Activated CD4-positive, CD25-positive, alpha-beta regulatory T cell treated with anti-CD3 and anti-CD28 coated beads, Interleukin-2, amount 50 U/mL, for 24 hours (primary cell): ENCODE measurements at regions not wholly inside any gene's neighbourhood (a gene's known extent, or its start where the extent isn't known, plus 50 kb on each side); places are given as distances from the start of the nearest gene placed in this dataset.

Source experiments
- ATAC-seq, 2 donors: fragments of 150-1000 bp; cut with Tn5 transposase; one replicate each; pipeline ENCODE4 v1.10.0; 2021; ENCODE audit warnings: mild to moderate bottlenecking in 1 of 2, moderate library complexity in 1 of 2

DNA sequence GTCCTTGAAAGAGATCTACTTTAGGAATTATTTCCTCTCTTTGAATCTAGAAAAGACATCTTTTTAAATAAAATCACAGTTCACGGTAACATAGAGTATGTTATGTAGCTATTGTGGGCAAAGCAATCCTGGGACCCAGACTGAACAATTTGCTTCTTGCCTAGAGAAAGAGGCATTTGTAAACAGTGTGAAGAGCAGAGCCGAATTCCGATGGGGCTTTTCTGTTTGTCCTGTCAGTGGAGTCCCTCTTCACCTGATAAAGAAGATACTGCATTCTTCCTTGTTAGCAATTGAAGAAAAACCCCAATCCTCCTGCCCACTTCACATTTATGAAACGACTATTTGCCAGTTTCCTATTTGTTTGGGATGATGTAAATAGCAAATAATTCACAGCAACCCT is 462.9 kb downstream of the WDR72 start:
- no peak for ATAC-seq

DNA sequence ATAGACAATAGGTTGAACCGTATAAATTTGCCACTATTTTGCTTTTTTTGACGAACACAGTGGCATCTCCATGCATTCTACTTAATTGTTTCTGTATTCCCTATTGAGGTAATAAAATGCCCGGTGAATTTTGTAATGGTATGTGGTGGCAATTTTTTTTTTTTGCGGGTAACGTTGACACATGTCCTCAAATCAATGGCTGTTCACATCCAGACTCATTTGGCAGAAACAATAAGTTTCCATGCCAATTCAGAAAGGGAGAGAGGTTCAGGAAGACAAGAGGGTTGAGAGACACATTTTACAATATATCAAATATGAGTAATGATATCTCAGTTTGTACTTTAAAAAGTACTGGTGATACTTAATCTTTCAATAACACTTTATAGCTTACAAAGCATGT is 463.9 kb downstream of the WDR72 start:
- ATAC-seq = no peak

DNA sequence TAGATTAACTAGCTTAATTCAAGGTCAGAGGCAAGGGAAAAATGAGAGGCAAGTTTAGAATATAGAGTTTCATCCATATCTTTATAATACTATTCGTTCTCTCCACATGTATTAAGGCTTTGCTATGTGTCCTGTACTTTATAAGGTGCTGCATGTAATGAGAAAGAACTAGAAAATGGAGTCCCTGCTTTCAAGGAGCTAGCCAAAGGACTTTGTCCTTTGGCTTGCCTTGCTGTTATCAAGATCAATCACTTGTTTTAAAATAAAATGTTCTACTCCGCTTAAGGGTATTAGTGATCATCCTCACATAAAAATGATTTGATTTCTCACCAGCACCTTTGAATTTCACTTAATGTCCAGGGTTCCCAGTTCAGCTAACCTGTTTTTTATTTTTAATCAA is 470.9 kb downstream of the WDR72 start:
- no peak for ATAC-seq

DNA sequence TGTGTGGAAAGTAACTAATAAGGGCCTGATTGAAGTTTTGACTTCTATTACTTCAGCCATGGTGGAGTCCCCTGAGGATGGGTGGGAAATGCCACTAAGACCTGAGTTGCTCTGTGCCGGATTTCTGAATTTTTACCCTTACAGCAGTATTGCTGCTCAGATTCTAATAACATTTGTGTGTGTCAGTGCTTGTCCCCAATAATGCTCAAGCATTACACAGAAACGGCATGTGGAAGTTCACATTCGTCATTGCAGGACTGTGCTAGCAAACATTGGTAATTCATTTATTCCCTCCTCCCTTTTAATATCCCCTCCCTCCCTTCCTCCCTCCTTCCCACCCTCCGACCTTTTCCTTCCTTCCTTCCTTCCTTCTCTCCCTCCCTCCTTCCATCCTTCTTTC is 484.5 kb upstream of the ONECUT1 start:
- no peak for ATAC-seq

DNA sequence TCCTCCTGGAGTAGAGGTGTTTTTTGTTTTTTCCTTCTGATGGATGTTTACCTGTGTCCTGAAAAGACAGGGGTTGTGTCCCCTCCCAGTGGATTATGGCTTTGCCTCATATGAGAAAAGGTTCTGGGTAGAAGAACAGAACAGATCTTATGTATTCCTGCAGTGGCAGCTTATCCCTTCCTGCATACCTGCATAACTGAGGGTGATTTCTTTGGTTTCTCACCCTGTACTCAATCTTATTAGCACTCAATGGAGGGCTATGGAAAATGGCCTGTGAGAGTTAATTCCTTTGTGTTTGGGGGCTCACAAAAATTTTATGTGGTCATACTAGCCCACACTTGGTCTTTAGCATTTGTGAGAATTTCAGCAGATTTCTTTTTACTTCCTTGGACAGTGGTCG is 482.0 kb upstream of the ONECUT1 start:
- no peak for ATAC-seq

DNA sequence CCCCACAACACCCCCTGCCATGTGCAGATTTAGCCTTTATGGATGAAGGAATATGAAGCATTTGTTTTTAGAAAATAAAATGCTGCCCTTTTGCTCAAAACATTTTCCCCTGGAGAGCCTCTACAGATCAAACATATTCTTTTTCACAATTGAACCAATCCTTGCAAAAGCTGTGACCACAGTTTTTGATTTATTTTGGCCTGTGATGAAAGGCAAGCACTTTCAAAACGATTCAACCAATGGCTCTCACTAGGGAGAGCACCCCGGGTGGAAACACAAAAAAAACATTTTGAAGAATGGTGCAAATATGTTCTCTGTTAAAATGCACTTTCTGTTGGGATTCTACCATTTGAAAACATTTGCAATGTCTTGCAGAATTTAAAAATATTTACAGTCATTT is 476.0 kb upstream of the ONECUT1 start:
- no peak for ATAC-seq

DNA sequence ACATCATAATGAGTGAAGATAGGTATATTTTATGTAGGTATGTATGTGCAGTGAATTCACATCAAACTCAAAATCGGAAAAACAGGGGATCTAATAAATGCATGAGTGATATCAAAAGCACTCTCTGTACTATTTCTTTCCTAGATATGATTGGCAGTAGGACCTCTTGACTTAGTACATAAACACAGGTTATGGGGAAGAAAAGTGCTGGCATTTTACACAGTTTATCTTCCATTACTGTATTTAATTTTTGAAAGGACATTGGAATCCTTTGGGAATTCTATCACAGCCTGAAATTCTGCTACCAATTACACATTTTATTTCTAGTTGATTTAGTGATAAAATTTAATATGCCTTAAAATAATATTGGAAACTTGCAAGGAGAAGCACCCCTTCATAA is 470.5 kb upstream of the ONECUT1 start:
- no peak for ATAC-seq

DNA sequence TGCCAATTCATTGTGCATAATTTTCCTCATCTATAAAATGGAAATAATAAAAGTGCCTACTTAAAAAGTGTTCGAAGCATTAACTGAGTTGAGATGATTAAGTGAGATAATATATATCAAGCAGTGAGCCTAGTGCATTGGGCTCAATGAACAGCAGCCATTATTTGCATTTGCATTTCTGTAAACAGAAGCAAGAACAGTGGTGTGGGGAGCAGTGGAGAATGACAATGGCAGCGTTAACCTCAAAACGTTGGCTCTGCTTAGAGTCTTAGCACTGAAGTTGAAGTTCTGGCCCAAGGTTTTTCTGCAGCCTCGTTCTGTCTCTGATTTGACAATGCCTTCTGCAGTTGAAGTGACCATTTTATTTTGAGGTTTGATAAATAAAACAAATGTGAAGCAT is 466.3 kb upstream of the ONECUT1 start:
- no peak for ATAC-seq

DNA sequence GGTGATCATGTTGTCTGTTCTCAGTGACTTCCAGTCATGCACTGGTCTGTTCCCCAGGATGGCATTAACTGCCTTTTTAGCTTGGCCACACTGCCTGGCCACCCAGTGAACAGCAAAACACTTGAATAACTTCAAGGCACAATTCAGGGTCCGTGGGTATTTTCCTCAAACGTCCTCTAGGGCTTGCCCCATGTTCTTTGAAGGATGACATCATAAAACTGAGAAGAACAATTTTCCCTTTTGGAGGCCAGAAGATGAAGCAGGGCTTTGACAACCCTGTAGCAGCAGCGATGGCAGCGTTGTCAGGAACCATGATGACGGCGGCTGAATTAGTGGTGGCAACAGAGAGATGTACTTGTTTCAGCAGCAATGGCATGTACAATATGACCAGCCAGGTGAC is 465.9 kb upstream of the ONECUT1 start:
- ATAC-seq = no peak

DNA sequence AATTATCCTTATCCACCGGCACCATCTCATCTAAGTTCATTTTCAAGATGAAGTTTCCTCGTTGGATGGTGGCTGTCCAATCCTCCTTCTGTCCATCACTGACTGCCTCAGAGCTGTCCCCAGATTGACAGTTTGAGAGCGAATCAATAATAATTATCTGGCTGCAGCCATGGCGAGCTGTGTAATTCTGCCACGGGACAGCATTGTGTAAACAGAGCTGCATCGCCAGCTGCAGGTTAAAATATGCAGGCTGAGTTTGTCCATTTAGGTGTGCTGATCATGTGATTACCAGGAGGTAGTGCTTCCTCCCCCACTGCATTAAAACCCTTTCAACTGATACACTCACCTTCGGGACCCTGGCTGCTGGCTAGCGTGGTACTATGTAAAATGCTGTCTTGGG is 461.9 kb upstream of the ONECUT1 start:
- ATAC-seq = no peak

DNA sequence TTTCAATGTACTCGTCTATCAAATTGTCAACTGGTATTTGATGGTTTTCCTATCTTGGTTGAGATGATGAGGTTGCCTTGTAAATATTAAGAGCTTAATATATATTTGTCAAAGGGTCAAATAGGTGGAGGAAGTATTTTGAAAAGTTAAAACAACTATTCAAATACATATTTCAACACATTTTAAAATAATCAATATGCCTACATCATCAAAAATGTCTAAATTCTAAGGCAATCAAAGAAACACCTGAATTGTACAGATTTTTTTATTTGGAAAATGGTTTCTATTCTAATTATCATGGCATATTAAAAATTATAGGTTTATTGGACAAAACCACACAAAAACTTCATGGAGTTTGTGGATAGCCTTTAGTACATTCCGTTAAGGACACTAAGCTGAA is 461.4 kb upstream of the ONECUT1 start:
- no peak for ATAC-seq

DNA sequence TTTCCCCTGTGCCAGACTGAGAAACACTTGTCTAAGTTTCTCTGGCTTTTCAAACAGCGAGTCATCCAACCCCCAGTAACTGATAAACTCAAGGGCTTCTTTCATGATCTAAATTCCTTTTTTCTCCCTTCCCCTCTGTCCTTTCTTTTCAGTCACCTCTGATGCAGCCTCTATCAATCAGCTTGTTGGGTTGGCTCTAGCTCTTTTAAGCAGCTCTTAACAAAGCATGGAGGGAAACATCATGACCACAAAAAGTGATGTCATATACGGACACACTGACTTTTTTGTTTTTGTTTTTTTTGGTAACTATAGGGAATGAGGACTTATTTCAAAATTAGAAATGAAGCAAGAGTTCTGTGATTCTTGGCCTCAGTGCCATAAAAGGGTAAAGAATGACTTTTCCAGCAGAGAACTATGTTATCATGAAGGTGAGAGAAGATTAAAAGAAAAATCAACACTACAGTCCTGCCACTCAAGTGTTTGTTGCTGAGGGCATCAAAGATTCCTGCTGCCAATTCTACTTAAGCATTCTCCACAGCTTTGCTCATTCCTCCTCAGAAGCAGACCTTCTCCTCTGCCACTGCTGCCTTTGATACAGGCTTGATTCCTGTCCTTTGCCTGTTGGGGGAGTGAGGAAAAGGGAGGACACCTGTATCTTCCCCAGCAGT is 457.0 kb upstream of the ONECUT1 start:
- no peak for ATAC-seq

DNA sequence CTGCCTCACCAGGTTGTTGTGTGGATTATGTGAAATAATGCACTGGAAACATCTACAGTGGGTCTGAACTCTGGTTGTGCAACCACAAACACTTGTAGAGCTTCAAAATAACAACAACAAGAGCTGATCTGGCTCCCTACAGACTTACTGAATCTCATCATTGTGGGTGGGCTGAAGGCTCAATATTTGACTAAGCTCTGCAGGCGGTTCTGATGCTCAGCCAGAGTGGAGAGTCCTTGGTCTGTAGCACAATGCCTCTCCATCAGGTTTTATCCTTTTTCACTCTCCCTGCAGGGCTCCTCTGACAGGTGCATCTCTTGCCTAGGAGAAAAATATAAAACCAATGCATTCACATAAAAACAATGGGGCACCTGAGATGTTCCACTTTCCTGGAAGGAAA is 456.3 kb upstream of the ONECUT1 start:
- ATAC-seq = no peak

DNA sequence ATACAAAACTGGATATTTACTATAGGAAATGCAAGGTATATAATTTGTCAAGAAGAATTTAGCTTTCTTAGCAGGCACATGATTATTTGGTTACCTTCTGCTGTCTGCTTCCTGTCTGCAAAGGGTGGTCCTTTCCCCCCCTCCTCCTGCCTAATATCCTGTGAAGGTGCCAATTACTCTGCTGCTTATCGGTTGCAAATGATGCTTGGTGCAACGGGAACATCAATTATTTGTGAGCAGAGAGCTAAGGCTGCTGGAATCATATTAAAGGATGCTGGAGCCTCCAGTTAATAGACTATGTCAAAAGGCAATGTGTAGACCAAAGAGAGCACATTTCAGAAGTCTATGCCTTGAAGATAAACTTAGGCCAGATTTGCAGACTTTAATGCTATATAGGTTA is 443.7 kb upstream of the ONECUT1 start:
- no peak for ATAC-seq

DNA sequence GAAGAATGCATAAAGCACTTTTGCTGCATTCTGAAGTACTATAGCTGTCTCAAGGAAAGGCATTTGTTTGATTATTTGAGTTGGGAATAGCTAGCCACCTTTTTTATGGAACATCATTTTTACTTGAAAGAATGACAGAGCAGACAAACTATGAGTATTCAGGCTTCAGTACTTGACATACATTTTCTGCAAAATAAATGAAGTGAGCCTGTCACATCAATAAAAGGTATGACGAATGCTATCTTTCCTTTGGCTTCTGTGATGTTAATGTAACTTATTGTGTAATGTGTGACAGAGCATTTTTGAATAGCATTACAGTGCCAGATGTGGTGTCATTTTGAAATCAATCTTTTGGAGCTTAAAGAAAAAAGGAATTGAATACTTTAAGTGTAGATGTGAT is 440.3 kb upstream of the ONECUT1 start:
- ATAC-seq = no peak

DNA sequence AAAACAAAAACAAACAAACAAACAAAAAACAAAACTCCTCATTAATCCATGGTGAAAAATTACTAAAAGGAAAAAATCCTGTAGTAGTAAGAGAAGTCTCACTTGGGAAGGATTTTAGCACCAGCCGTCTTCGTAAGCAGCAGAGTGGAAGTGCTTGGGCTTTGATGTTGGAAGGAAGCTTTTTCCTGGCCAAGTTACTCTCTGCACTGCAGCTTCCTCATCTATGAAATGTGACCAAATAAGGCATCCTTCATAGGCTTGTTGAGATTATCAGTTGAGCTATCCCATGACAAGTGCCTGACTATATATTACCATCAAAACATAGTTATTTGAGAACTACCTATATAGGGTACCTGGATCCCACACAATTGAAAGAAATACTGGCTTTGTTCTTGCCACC is 436.4 kb upstream of the ONECUT1 start:
- no peak for ATAC-seq

DNA sequence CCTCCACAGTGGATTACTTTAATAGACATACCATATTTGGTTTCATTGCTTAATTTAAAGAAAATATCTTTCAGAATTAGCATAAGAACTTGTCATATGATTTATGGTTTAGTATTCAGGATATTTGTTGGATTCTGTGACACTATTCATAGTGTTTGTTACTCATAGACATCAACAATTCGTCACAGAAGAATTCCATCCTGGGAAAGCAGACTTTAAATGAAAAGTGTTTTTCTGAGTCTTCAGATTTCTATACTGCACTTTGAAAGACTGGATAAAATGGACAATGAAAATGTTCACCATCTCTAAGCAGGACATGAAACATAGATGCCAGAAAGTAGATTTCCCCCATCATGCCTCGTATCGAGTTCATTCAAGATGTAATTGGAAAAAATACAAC is 435.6 kb upstream of the ONECUT1 start:
- ATAC-seq = no peak

DNA sequence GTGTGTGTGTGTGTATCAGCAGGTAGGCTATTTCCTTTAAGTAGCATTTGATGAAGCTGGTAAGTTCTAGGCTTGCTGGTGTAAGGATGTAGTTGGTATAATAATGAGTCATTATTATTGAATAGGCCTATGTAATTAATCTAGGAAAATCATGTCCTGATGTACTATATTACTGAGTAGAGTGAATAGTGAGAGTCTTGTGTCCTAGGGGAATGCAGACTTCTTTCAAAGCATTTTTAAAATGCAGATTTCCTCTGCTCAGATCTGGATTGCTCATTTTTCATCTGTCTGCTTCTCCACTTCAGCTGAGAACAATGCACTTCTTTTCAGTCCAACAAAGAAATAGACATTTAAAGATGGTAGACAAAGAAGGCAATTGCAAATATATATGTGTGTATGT is 434.2 kb upstream of the ONECUT1 start:
- no peak for ATAC-seq

DNA sequence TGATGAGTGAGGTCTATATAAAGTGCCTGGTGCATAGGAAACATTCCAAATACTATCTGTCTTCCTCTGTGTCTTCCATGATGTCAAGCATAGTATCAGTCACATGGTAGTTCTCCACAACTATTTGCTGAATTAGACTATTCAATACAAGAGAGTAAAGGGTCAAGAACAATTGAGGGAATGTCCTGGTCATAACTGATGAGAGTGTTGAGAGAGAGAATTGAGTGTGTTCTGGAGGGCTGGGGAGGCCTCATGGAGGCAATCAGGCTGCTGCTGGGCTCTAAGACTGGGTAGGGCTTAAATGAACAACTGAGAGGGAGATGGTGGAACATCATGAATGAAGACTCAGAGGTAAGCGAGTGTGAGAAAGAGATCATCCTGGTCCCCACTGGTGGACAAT is 433.7 kb upstream of the ONECUT1 start:
- ATAC-seq = no peak

DNA sequence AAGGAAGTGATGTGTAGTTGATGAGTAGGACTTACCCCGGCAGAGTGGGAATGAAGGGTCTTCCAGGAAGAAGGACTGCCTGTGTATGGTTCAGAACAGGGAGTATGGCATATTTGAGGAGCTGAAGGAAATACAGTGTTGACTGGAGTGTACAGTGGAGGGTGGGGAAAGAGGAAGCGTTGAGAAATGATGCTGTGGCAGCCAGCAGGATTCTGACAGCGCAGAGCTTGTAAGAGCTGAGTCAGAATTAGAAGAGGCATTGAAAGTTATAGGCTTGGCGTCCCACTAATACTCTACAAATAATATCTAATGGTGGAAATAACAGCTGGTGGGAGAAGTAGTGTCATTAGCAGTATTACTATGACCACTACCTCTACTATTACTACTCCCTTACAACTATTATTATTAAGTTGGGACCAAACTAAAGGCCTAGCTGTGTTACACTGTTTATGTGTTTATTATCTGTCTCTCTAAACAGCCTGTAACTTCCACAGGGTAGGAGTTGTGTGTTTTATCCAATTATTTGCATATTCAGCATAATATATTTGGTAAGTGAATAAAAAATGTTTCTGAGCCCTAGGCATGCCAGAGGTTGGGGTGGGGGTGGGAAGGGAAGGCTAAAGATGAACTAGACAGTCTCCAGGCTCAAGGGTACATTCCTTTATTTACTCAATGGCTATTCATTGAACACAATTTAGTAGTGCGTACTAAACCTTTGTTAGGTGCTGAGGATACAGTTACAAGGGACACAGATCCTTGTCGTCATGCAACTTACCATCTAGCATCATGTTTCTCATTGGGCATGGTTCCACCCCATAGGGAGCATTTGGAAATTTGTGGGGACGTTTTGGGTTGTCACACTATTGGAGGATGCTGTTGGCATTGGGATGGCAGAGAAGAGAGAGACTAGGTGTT is 428.8 kb upstream of the ONECUT1 start:
- ATAC-seq = no peak

DNA sequence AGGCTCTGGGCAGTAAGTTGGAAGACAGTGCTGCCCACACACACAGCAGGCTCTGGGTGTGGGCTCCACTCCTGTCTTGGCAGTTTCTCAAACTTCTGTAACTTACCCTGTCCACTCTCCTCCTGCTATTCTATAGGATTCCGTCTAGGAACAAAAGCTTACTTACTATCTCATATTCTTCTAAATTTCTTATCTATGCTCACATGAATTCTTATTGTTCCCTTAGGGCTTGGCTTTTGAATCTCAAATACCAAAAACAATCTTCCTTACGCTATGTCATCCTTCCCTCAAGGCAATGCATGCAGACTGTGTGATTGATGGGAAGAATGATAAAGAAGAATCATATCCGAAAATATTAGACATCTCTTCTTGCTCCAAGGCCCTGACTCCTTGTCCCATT is 425.9 kb upstream of the ONECUT1 start:
- ATAC-seq = no peak

DNA sequence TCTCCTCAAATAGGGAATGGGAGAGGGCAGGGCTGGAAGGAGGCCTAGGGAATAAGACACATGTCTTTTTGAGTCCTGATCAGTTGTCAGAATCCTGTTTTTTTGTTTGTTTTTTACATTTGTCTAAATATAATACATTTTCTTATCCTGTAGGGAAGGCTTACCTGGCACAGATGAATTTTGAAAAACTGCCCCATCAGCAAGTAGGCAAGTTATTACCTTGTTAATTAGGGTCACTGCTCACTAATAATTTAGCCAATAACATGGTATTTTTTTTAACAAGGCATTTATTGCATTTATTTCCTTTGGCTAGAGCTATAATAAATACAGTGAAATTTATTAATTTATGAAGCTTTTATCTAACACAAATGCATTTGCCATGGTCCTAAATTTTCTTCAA is 423.2 kb upstream of the ONECUT1 start:
- no peak for ATAC-seq

DNA sequence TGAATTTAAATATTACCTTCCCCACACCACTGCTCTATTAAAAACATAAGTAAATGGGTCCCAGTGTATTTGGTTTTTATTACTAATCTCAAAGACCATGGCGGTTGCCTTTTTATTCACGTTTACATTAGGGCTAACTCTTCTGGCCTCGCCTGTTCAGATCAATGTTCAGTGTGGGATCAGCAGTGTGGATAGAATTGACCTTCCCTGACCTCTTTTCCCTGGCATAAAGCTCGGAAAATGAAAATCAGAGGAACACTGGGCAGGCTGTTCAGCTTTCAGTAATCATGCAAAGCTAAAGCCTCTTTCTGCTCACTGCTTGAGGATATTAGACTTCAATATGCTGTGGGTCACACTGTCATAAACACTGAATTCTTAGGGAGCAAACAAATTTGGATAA is 422.6 kb upstream of the ONECUT1 start:
- no peak for ATAC-seq

DNA sequence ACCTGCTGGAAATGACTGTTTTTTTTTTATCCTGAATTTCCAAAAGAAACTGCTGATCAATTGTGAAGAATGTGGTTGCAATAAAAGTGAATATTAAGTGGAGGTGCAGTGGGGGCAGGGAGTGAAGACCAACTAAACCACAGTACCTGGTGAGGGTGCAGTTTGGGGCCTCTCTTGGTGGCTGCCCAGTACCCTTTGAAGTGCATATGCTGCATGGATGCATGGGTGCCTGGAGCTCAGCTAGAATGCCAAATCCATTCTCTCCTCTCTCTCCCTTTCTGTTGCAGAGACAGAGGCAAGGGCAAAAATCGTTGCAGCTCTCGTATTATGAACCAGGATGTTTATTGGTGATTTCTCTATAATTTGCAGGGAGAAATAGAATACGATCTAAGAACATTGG is 420.5 kb upstream of the ONECUT1 start:
- no peak for ATAC-seq
